Suprapubic skin (tissue), 3 donors: ENCODE measurements at regions not wholly inside any gene's neighbourhood (a gene's known extent, or its start where the extent isn't known, plus 50 kb on each side); places are given as distances from the start of the nearest gene placed in this dataset.

Source experiments
- CTCF ChIP-seq, 2 donors: fragments of 200-600 bp in 1 of 2; fragments of 450-650 bp in 1 of 2; sonication (generic) in 1 of 2; IDR thresholded peaks; one replicate each; pipeline ENCODE4 v1.5.1; 2016 to 2019; ENCODE audit warnings: antibody characterized with exemption in 2 of 2, mild to moderate bottlenecking in 1 of 2, moderate library complexity in 1 of 2
- POLR2AphosphoS5 ChIP-seq, 3 donors: sonication (generic); formaldehyde crosslinking; IDR thresholded peaks; one replicate each; pipeline ENCODE4 v1.6.1; 2017; ENCODE audit warnings: antibody characterized with exemption in 3 of 3

GRCh38 chrX:128335671-128336070, 283.5 kb upstream of the ACTRT1 start:
- TF ChIP-seq CTCF (IDR thresholded peaks at IDR 0.05) (no peak), POLR2AphosphoS5 (IDR thresholded peaks at IDR 0.05) (no peak)
